Neural cell (in vitro differentiated cells): ENCODE measurements at regions not wholly inside any gene's neighbourhood (a gene's known extent, or its start where the extent isn't known, plus 50 kb on each side); places are given as distances from the start of the nearest gene placed in this dataset.

Experiments
- H2AFZ ChIP-seq: fragments of 200-600, 300-800 bp; sonication (generic), shearing (Covaris generic); 2 replicates; pipeline ENCODE4 v1.6.0; 2014; ENCODE audit warnings: low read depth, mild to moderate bottlenecking, antibody characterized with exemption, low read length, moderate library complexity
- H3F3A ChIP-seq: fragments of 200-600 bp; shearing (Covaris generic); 2 replicates; pipeline ENCODE4 v1.6.1; 2016; ENCODE audit warnings: mild to moderate bottlenecking, moderate library complexity, mixed read lengths, antibody characterized with exemption, low read length; ENCODE audit not compliant: insufficient read depth, poor library complexity, severe bottlenecking
- H3K27ac ChIP-seq: fragments of 200-600, 300-800 bp; sonication (generic), shearing (Covaris generic); 2 replicates; pipeline ENCODE4 v1.5.1; 2014; ENCODE audit warnings: mild to moderate bottlenecking, low read length, moderate library complexity
- H3K27me3 ChIP-seq: fragments of 300-800, 200-600 bp; sonication (generic), shearing (Covaris generic); 2 replicates; pipeline ENCODE4 v1.6.0; 2014; ENCODE audit warnings: mild to moderate bottlenecking, low read depth, low read length, moderate library complexity; ENCODE audit not compliant: insufficient read depth
- H3K36me3 ChIP-seq: fragments of 300-800, 200-600 bp; sonication (generic), shearing (Covaris generic); 2 replicates; pipeline ENCODE4 v1.5.1; 2014; ENCODE audit warnings: mild to moderate bottlenecking, antibody characterized with exemption, low read length, moderate library complexity; ENCODE audit not compliant: insufficient read depth
- H3K4me2 ChIP-seq: fragments of 300-800, 200-600 bp; sonication (generic), shearing (Covaris generic); 2 replicates; pipeline ENCODE4 v1.6.0; 2014; ENCODE audit warnings: mild to moderate bottlenecking, low read length
- H3K4me3 ChIP-seq: fragments of 300-800, 200-600 bp; sonication (generic), shearing (Covaris generic); 2 replicates; pipeline ENCODE4 v1.5.1; 2014; ENCODE audit warnings: mild to moderate bottlenecking, low read length, moderate library complexity
- H3K79me2 ChIP-seq: fragments of 200-600 bp; shearing (Covaris generic); replicated peaks from 2 replicates; pipeline ENCODE4 v1.6.0; 2014; ENCODE audit warnings: mild to moderate bottlenecking, low read length, moderate library complexity; ENCODE audit not compliant: insufficient read depth
- H3K9ac ChIP-seq: fragments of 300-800, 200-600 bp; sonication (generic), shearing (Covaris generic); 2 replicates; pipeline ENCODE4 v1.6.1; 2016; ENCODE audit warnings: mild to moderate bottlenecking, low read length, mixed read lengths
- H3K9me2 ChIP-seq: fragments of 200-600 bp; shearing (Covaris generic); 2 replicates; pipeline ENCODE4 v1.6.1; 2016; ENCODE audit warnings: mild to moderate bottlenecking, low read length, mixed read lengths; ENCODE audit not compliant: insufficient read depth
- H3K9me3 ChIP-seq: fragments of 200-600, 300-800 bp; sonication (generic), shearing (Covaris generic); 2 replicates; pipeline ENCODE4 v1.6.1; 2016; ENCODE audit warnings: mild to moderate bottlenecking, mixed run types, low read length, moderate library complexity, mixed read lengths
- H4K20me1 ChIP-seq: fragments of 200-600 bp; shearing (Covaris generic); 2 replicates; pipeline ENCODE4 v1.6.1; 2016; ENCODE audit warnings: mild to moderate bottlenecking, mixed run types; ENCODE audit not compliant: insufficient read depth
- EP300 ChIP-seq: fragments of 450-650 bp; conservative IDR thresholded peaks from 2 replicates; pipeline ENCODE4 v1.6.1; 2014; ENCODE audit warnings: antibody characterized with exemption, mild to moderate bottlenecking, moderate library complexity; ENCODE audit not compliant: poor library complexity, severe bottlenecking
- EZH2 ChIP-seq: fragments of 200-600, 300-800 bp; shearing (Covaris generic), sonication (generic); IDR thresholded peaks from 2 replicates; pipeline ENCODE4 v1.6.1; 2014; ENCODE audit warnings: antibody characterized with exemption, low read length, borderline replicate concordance, mild to moderate bottlenecking; ENCODE audit not compliant: insufficient read depth, poor library complexity, severe bottlenecking
- MXI1 ChIP-seq: fragments of 450-650 bp; conservative IDR thresholded peaks from 2 replicates; pipeline ENCODE4 v1.6.1; 2014; ENCODE audit warnings: antibody characterized with exemption, mild to moderate bottlenecking; ENCODE audit not compliant: poor library complexity, severe bottlenecking
- POLR2AphosphoS5 ChIP-seq: IDR thresholded peaks from 2 replicates; pipeline ENCODE4 v1.6.1; 2012
- RAD21 ChIP-seq: fragments of 450-650 bp; conservative IDR thresholded peaks from 2 replicates; pipeline ENCODE4 v1.6.1; 2014; ENCODE audit warnings: antibody characterized with exemption, mild to moderate bottlenecking, moderate library complexity
- SMC3 ChIP-seq: fragments of 450-650 bp; conservative IDR thresholded peaks from 2 replicates; pipeline ENCODE4 v1.6.1; 2014; ENCODE audit warnings: antibody characterized with exemption, mild to moderate bottlenecking, moderate library complexity; ENCODE audit not compliant: poor library complexity
- TAF1 ChIP-seq: IDR thresholded peaks from 2 replicates; pipeline ENCODE4 v1.6.1; 2012; ENCODE audit warnings: low read depth
- TF ChIP-seq, protein P1 (sequence below): fragments of 450-650 bp; IDR thresholded peaks from 2 replicates; pipeline ENCODE4 v1.5.1; 2014; ENCODE audit warnings: antibody characterized with exemption, mild to moderate bottlenecking, moderate library complexity; ENCODE audit not compliant: poor library complexity, severe bottlenecking
- TF ChIP-seq, protein P2 (sequence below): IDR thresholded peaks from 2 replicates; pipeline ENCODE4 v1.6.1; 2012; ENCODE audit warnings: borderline replicate concordance

DNA sequence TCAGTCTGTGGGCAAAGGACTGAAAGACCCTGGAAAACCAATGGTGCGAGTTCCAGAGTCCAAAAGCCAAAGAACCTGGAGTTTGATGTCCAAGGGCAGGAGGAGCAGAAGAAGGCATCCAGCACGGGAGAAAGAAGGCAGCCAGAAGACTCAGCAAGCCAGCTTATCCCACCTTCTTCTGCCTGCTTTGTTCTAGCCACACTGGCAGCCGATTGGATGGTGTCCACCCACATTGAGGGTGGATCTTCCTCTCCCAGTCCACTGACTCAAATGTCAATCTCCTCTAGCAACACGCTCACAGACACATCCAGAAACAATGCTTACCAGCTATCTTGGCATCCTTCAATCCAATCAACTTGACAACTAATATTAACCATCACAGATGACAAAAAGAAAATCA, 57.2 kb upstream of the CAPRIN2 start:
- no peaks in the 10 kb centered on the region for H4K20me1 ChIP-seq
- no peaks in the 10 kb centered on the region for H3K36me3 ChIP-seq
- no peak overlapping the region for H2AFZ ChIP-seq
- no peak for TF ChIP-seq SMC3
- no peak for TF ChIP-seq EZH2
- no peak overlapping the region for H3K4me3 ChIP-seq
- no peaks in the 10 kb centered on the region for H3K9me2 ChIP-seq
- H3K27me3 ChIP-seq = no peaks in the 10 kb centered on the region
- H3K9me3 ChIP-seq = no peaks in the 10 kb centered on the region
- H3K27ac ChIP-seq = no peak overlapping the region
- no peak overlapping the region for H3K4me2 ChIP-seq
- H3K79me2 ChIP-seq = no peaks in the 10 kb centered on the region
- H3F3A ChIP-seq = no peaks in the 10 kb centered on the region
- no peak overlapping the region for H3K9ac ChIP-seq

DNA sequence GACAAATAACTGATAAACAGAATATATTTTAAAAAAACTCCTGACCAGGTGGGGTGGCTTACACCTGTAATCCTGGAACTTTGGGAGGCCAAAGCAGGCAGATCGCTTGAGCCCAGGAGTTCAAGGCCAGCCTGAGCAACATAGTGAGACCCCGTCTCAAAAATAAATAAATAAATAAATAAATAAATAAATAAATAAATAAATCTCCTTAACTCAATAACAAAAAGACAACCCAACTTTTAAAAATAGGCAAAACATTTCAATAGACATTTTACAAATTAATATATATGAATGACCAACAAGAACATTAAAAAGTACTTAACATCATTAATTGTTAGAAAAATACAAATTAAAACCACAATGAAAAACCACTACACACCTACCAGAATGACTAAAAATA, 56.2 kb upstream of the CAPRIN2 start:
- Histone ChIP-seq H3K36me3 (no peaks in the 10 kb centered on the region), H3F3A (no peaks in the 10 kb centered on the region), H3K4me2 (no peak overlapping the region), H3K9me3 (no peaks in the 10 kb centered on the region), H3K4me3 (no peak overlapping the region), H3K79me2 (no peaks in the 10 kb centered on the region), H3K27ac (no peak overlapping the region), H3K9me2 (no peaks in the 10 kb centered on the region), H3K27me3 (no peaks in the 10 kb centered on the region), H3K9ac (no peak overlapping the region), H4K20me1 (no peaks in the 10 kb centered on the region), H2AFZ (no peak overlapping the region)
- TF ChIP-seq POLR2AphosphoS5 (no peak), EZH2 (no peak), MXI1 (no peak), EP300 (no peak), TAF1 (no peak), RAD21 (no peak), SMC3 (no peak)
- TF ChIP-seq, protein P1, sequence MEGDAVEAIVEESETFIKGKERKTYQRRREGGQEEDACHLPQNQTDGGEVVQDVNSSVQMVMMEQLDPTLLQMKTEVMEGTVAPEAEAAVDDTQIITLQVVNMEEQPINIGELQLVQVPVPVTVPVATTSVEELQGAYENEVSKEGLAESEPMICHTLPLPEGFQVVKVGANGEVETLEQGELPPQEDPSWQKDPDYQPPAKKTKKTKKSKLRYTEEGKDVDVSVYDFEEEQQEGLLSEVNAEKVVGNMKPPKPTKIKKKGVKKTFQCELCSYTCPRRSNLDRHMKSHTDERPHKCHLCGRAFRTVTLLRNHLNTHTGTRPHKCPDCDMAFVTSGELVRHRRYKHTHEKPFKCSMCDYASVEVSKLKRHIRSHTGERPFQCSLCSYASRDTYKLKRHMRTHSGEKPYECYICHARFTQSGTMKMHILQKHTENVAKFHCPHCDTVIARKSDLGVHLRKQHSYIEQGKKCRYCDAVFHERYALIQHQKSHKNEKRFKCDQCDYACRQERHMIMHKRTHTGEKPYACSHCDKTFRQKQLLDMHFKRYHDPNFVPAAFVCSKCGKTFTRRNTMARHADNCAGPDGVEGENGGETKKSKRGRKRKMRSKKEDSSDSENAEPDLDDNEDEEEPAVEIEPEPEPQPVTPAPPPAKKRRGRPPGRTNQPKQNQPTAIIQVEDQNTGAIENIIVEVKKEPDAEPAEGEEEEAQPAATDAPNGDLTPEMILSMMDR = no peak
- TF ChIP-seq, protein P2, sequence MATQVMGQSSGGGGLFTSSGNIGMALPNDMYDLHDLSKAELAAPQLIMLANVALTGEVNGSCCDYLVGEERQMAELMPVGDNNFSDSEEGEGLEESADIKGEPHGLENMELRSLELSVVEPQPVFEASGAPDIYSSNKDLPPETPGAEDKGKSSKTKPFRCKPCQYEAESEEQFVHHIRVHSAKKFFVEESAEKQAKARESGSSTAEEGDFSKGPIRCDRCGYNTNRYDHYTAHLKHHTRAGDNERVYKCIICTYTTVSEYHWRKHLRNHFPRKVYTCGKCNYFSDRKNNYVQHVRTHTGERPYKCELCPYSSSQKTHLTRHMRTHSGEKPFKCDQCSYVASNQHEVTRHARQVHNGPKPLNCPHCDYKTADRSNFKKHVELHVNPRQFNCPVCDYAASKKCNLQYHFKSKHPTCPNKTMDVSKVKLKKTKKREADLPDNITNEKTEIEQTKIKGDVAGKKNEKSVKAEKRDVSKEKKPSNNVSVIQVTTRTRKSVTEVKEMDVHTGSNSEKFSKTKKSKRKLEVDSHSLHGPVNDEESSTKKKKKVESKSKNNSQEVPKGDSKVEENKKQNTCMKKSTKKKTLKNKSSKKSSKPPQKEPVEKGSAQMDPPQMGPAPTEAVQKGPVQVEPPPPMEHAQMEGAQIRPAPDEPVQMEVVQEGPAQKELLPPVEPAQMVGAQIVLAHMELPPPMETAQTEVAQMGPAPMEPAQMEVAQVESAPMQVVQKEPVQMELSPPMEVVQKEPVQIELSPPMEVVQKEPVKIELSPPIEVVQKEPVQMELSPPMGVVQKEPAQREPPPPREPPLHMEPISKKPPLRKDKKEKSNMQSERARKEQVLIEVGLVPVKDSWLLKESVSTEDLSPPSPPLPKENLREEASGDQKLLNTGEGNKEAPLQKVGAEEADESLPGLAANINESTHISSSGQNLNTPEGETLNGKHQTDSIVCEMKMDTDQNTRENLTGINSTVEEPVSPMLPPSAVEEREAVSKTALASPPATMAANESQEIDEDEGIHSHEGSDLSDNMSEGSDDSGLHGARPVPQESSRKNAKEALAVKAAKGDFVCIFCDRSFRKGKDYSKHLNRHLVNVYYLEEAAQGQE = no peak

DNA sequence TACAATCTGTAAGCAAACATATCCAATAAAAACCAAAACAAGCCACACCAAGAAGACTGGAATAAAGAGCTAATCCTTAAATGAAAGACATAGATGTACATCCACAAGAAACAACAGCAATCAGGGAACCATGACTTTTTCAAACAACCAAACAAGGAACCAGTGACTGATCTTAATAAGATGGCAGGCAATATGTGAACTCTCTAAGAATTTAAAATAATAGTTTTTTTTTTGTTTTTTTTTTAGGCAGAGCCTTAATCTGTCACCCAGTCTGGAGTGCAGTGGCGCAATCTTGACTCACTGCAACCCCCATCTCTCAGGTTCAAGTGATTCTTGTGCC, 52.9 kb upstream of the CAPRIN2 start:
- Histone ChIP-seq H3K9me3 (no peaks in the 10 kb centered on the region), H3K27me3 (no peaks in the 10 kb centered on the region), H3K4me2 (no peak overlapping the region), H2AFZ (no peak overlapping the region), H3K36me3 (no peaks in the 10 kb centered on the region), H3K9me2 (no peaks in the 10 kb centered on the region), H3K27ac (no peak overlapping the region), H3K4me3 (no peak overlapping the region), H4K20me1 (no peaks in the 10 kb centered on the region), H3K79me2 (no peaks in the 10 kb centered on the region), H3K9ac (no peak overlapping the region), H3F3A (no peaks in the 10 kb centered on the region)
- TF ChIP-seq SMC3 = no peak
- no peak for TF ChIP-seq POLR2AphosphoS5
- TF ChIP-seq, protein P2 = no peak
- TF ChIP-seq EZH2 = no peak
- TF ChIP-seq RAD21 = no peak
- TF ChIP-seq TAF1 = no peak
- no peak for TF ChIP-seq EP300
- no peak for TF ChIP-seq MXI1
- TF ChIP-seq, protein P1 = no peak
